ENCODE measurements at regions not wholly inside any gene's neighbourhood (a gene's known extent, or its start where the extent isn't known, plus 50 kb on each side); places are given as distances from the start of the nearest gene placed in this dataset.
A peak's percentile ranks its signal among the peaks of the same experiment; 100 is the strongest.
"Not testable (repeated sequence)": the region's sequence is repeated elsewhere in the genome, so short reads cannot be mapped to it uniquely, and the experiment has no call there.

DNA sequence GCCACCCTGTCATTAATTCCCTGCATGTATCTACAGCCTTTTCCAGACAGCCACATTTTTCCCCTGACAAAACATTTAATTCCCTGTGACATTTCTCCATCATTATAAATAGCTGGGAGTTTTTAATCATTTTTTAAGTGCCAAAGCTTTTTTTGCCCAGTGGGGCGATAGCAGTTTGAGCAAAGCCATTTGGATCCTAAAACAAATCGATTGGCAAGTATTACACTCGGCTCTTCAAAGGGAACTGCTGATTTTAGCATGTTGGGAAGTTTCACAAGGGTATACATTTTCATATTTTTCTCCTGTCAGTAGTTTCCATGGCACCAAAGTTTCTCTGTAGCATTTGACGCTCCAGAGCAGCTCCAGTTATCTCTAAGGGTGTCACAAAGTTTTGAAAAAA, 210.8 kb downstream of the HIPK3 start:
- DNase-seq (ENCODE audit: low read depth, low spot score), result no peak

DNA sequence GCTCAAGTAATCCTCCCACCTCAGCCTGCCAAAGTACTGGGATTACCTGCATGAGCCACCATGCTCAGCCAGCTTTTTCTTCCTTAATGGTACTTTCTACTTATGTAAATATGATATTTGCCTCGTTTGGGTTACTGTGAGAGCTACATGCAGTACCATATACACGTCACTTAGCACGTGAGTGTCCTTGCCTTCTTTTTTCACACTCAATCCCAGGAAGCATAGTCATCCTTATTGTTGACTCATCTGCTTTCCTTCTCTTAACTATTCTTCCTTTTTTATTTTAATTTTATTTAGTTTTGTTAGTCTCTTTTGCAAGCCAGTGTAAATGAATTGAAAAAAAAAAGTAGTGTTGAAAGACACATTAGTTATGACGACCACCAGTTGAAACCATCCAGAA, 205.9 kb downstream of the HIPK3 start:
- no peak for DNase-seq (ENCODE audit: low read depth, low spot score)

DNA sequence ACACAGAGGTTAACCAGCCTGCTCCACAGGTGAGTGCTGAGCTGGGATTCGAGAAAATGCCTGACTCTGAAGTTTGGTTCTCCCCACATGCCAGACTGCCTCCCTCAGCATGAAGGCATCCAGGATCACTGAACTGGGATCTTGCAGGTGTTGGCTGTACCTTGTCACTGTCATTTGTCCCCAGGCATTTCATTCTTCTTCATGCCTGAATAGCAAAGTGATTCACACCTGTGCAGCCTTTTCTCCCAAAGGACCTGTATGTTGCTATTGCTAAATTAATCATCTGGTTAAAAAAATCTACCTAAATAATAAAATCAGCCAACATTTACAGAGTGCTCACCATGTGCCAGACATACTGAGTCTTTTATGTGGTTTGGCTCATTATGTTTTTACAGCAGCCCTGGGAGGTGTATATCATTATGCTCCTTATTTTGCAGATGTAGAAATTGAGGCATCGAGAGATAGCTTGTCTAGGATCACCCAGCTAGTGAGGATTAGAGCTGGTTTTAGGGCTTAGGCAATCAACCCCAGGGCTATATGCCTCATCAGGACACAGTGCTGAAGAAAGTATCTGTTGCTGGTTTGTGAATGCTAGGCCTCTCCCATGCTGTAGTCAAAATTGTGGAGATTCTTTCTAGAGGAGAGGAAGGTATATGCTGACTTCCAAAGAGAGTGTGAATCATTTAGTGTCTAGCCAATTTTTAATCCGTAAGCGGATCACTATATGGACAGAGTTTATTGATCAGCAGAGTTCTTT, 204.4 kb downstream of the HIPK3 start:
- peak; percentile 8 for DNase-seq (ENCODE audit: low read depth, low spot score)

DNA sequence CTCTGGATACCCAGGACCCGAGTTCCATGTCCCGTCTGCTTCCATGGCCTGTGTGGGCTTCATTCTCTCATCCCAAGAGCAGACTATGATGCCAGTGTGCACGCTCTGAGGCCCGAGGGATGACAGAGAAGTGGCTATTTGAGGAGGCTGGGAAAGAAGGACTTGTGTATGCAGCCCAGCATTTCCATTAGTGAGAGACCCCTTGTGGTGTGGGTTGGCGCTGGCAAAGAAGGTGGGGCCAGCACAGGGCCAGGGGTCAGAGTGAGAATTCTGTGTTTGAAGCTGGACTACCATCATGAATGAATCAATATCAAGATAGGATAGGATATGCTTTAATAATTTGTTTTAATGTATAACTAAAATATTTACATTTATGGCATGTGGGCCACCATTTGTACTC, 200.8 kb downstream of the HIPK3 start:
- no peak for DNase-seq (ENCODE audit: low read depth, low spot score)

DNA sequence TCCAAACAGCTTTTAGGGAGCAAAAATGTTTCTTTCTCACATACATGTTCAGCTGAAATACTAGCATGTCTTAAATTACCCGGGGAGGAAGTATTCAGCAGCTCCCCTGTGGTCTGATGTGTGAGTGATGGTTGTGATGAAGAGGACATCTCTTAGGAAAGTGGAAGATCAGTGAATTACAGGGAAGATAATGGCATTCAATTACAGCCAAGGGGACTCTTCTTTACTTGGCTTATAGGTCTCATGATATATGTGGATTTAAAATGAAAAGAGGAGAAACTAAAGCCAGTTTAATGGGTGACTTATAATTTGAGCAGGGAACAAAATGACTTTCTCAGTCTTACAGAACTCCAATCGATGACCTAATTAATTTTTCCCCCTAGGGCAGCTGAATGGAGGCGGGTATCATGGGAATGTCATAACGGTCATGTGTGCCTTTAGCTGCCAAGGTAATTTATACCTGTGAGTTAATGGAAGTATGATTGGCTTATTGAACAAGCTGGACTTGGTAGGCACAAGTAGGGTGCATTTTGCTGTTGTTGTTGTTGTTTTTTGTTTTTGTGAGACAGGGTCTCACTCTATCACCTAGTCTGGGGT, 198.8 kb downstream of the HIPK3 start:
- DNase-seq (ENCODE audit: low read depth, low spot score), result no peak

DNA sequence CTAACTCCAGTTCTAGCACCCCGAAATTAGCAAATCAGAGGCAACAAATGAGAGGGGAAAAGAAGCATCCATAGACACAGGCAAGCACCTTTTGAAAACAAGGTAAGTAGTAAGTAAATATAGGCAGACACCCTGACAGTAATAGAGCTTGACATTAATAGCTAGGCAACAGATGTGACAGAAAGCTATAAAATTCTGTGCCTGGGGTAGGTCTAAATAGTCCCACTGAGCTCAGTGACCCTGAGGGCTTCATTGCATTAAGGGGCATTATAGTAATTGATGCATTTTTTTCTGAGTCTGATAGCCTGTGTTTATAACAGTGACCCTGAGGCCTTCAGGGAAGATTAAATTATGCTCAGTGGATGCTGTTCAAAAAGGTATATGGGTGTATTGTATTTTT, 197.1 kb downstream of the HIPK3 start:
- no peak for DNase-seq (ENCODE audit: low read depth, low spot score)

DNA sequence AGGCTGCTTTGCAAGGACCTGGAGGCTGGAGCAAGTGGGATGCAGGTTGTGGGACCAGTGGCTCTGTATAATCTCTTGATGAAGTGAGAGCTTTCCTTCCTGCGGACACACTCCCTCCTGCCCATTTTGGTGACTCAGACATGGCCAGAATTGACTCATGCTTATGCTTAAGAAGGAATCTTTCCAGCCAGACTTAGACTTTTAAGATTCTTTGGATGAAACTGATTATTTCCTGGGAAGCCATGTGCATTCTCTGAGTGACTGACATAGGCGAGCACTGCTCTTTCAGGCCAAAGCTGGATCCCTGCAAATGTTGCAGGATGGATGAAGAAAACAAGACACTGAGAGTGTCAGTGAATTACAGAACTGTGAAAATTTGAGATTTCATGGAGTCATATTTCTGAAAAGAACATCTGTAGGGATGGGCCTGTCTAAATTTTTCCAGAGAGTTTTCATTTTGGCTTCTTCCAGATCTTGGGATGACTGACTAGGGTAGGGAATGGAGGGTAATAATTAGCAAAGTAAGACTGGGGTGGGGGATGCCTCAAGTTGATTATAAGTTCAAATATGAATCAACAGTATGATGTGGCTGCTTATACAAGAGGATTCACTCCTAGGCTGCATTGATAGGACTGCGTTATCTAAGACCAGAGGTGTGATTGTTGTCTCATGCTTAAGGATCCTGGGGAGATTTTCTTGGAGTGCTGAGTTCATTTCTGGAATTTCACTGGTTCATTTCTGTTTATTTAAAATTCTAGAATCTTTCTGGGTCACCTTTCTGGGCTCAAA, 195.8 kb downstream of the HIPK3 start:
- no peak for DNase-seq (ENCODE audit: low read depth, low spot score)

DNA sequence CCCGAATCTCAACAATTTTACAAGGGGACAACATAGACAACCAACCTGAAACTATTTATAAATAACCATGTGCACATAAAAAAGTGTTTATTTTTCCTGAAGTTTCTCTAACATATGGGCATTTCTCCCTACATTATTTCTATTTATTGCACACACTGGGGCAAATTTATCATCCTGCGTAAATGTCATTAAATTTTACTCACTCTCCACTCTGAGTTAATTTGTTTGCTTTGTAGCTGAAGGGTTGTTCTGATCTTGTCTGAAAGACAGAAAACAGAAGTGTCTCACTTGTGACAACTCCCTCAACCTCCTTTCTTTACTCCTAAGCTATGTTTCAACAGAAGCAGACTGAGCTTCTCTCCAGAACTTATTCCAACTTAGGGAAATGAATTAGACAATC, 194.2 kb downstream of the HIPK3 start:
- no peak for DNase-seq (ENCODE audit: low read depth, low spot score)

DNA sequence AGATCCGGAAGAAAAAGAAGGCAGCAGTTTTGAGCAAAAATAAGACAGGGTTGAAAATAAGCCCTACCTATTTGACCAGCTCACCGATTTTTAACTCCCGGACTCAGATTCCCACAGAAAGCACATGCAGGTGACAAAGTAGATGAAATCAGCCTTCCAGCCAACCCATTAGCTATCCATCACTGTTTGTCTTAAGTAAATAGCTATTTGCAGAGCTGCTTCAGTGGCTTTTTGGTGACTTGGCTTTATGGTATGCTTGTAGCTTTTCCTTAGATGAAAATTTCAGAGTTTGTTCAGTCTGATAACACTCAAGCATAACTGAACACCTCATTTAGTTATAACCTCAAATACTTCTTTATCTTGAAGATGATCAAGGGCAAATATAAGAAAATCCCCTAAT, 192.6 kb downstream of the HIPK3 start:
- no peak for DNase-seq (ENCODE audit: low read depth, low spot score)

DNA sequence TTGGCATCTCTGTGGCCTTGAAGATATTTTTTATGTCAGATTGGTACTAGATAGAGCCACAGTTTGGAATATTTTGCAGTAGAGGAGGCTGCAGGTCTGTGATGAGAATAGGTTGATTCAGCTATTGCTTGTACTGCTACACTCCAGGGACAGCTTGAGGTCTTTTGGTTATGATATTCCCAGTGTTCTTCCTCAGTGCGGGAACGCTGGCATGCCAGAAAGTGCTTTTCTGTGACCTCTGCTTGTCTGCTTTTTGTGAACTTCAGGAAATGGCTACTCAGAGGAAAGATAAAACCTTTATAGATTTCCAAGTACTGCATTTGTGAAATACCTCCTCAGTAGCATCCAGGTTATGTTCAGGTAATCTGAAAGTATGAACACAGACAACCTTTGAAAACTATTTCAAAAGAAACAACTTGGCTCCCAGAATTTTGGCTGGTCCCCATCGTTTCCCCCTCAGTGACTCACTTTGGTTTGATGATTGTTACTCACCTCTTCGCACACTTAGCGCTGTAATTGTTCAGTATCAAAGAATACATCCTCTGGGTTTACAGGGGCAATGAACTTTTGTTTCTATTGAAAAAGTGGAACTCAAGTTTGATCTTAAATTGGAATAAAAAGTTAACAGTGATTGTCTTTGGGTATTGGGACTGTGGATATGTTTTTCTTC, 191.4 kb downstream of the HIPK3 start:
- DNase-seq (ENCODE audit: low read depth, low spot score), result no peak

DNA sequence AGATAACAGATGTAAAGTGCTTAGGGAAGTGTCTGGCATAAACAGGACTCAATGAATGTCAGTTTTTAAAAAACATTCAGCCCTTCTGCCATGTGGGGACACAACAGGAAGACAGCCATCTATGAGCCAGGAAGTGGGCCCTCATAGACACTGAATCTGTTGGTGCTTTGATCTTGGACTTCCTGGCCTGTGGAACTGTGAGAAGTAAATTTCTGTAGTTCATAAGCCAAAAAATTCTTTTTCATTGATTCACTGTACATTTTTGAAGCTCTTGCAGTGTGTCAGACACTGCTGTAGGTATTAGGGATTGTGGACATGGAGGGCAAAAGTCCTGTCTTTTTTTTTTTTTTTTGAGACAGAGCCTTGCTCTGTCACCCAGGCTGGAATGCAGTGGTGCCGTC, 188.6 kb downstream of the HIPK3 start:
- no peak for DNase-seq (ENCODE audit: low read depth, low spot score)

DNA sequence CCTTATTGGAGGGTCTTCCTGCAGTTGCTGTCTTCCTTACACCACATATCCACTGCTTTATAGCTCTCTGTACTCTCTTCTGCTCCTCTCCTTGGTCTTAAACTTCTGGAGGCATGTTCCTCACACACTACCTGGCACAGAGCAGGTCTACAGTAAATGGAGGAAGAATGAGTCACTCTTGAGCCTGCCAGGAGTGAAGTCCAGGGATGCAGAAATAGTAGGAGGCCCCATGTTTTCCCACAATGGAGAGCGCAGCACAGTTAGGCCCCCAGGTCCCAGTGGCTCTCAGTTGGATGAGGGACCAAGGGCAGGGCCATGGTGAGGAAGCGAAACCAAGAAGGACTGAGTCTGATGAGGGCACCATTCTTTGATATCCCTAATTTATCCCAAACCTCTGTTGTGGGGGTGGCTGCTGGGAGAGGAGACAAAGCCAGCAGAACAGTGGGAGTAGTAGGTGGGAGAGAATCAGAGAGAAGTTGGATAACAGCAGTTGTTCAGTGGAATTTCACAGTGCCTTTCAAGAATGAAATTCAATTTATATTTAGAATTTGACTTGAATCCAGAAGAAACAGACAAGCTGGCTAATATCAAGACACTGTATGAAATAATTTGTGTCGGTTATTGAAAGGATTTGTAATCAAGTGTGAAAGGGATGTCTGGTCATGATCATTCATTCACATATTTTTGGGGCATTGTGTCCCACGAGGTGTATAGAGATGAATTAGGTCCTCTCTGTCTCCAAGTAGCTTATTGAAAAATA, 187.8 kb downstream of the HIPK3 start:
- DNase-seq (ENCODE audit: low read depth, low spot score), result no peak

DNA sequence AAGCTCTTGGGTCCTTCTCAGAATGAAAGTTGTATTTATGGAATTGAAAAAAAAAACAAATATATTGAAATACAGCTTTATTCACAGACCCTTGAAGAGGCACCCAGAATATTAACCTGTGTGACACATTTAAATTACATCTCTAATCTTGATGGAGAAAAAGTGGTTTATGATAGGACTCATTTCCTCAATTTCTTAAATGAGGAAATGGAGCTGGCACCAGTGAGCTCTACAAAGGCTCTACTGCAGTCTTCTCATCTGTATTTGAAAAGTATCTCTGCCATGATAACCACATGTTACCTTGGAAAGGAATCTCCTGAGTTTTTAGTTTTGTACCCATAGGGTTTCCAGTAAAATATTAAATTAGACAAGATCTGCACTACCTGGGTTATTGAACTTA, 186.5 kb downstream of the HIPK3 start:
- no peak for DNase-seq (ENCODE audit: low read depth, low spot score)

DNA sequence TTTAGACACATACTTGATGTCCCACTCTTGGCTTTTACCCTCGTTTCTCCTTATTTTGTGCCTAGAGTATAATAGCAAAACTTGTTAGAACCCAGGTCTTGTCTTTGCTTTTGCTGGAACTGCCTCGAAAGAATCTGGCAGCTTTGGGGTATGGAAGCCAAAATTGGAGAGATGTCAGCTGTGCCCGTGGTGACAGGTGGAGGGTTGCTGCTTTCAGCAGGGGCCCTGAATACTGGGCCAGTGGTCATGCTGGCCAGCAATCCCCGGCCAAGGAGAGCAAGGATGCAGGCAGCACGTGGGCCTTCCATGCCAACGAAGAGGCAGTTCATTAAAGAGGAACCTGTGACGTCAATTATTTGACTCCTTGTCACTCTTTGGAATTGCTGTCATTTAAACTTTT, 181.1 kb downstream of the HIPK3 start:
- DNase-seq (ENCODE audit: low read depth, low spot score), result no peak

DNA sequence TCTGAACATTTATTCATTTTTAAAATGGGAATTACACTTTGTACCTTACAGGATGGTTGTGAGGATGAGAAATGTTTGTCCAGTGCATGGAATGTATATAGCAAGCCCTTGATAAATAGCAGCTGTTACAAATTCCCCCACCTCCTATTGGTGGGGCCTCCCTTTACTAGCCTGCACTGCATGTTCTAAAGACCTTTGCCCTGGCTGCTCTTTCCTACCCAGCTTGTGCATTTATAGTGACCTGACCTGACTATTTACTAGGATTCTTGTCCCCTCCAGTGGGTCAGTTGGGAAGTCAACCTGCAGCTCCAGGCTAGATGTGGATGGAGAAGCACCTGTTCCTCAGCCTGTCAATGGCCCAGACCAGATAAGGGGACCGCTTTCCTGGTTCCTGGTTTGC, 180.3 kb downstream of the HIPK3 start:
- no peak for DNase-seq (ENCODE audit: low read depth, low spot score)

DNA sequence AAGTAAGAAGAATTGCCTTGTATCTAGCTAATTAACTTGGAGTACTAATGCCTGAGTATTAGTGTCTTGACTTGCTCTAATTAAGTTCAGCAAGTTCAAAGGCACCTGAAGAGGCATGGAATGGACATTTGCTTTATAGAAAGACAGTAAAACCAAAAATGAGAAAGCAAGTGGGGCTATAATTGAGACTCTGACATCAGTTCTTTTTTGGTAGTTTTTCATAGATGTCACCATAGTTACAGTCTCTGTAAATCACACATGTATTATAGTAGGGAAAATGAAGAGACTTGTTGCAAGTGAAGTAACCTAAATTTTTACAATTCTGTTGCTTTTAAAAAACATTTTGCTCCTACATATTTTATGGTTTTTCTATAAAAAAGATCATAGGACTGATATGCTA, 178.0 kb downstream of the HIPK3 start:
- DNase-seq (ENCODE audit: low read depth, low spot score), result no peak

DNA sequence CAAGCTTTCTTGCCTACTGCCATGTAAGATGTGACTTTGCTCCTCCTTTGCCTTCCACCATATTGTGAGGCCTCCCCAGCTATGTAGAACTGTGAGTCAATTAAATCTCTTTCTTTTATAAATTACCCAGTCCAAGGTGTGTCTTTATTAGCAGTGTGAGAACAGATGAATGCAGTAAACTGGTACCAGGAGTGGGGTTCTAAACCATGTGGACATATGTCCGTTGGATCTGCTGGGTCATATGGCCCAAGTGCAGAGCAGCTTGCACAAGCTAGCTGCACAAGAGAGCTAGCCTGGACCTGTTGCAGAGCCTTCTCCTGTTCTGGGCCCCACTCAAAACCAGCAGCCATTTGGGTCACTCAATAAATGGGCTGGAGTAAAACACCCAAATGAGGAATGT, 177.1 kb downstream of the HIPK3 start:
- DNase-seq (ENCODE audit: low read depth, low spot score), result no peak

DNA sequence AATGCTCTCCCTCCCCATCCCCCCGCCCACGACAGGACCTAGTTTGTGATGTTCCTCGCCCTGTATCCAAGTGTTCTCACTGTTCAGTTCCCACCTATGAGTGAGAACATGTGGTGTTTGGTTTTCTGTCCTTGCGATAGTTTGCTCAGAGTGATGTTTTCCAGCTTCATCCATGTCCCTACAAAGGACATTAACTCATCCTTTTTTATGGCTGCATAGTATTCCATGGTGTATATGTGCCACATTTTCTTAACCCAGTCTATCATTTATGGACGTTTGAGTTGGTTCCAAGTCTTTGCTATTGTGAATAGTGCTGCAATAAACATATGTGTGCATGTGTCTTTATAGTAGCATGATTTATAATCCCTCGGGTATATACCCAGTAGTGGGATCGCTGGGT, 171.3 kb downstream of the HIPK3 start:
- DNase-seq (ENCODE audit: low read depth, low spot score), result not testable (repeated sequence)

DNA sequence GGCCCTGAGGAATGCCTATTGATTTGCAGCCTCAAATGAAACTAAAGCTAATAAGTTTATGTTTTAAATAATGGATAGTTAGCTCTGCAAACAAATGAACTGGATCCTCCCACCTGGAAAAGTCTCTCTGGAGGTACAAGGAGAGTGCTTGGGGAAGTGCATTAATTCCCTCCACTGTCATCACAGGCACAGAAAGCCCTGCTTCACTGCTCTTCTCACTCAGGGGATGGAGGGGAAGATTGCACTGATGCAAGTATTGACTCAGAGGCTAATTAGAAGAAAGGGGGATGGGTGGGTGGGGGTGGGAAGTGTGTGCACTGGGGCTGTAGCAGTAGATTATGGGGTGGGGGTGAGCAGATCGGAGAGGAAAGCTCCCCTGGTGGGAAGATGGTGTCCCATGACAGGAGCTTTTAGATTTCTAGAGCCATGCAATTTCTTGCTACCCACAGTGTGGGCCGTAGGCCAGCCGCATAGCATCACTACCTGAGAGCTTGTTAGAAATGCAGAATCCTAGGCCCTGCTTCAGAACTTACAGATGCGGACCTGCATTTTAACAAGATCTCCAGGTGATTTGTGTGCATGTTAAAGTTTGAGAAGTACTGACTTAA, 163.9 kb downstream of the HIPK3 start:
- no peak for DNase-seq (ENCODE audit: low read depth, low spot score)

DNA sequence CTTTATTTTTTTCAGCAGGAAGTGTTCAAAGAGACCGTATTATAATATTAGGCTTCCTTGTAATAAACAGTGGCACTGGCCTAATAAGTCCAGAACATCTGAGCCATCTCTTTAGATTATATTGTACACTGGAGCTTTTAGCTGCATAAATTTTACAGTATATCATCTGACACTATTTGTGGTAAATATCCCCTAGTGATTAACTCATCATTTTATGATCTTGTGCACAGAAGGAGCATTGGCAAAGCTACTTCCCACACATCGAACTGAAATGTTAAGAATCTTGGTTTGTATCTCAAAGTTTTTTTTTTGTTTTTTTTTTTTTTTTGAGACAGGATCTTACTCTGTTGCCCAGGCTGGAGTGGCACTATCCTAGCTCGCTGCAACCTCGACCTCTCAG, 162.7 kb downstream of the HIPK3 start:
- DNase-seq (ENCODE audit: low read depth, low spot score), result no peak

DNA sequence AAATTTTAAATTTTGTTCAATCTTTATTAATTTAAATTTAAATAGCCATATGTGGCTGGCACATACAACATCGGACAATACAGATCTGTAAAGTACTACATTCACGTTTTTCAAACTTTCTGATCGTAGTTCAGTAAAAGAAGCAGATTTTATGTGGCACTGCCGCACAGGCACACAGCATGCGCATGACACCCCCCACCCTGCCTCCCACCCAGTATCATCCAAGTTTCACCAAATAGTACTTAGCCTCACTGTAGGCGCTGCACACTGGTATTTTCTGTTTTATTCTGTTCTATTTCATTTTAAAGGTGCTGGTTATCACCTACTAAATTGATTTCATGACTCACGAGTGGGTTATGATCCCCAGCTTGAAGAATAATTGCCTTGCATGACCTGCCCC, 159.9 kb downstream of the HIPK3 start:
- no peak for DNase-seq (ENCODE audit: low read depth, low spot score)
